ENCODE measurements at regions not wholly inside any gene's neighbourhood (a gene's known extent, or its start where the extent isn't known, plus 50 kb on each side); places are given as distances from the start of the nearest gene placed in this dataset.

GRCh38 chr5:22918511-22918910 is 65.4 kb upstream of the CDH12 start:
- no peak for DNase-seq (ENCODE audit: low spot score in 2 of 2)
- WGBS, 2 donors: 67 to 70% methylated on average over 4 of the region's 4 CpGs
- TF ChIP-seq CTCF (IDR thresholded peaks at IDR 0.05) (no peak), POLR2A (IDR thresholded peaks at IDR 0.05) (no peak)
- intact Hi-C loops (cut with DNase I; ENCODE audit: low total_unique reads): no loop called here
- H3K4me3 ChIP-seq (ENCODE audit: low read depth, poor library complexity, severe bottlenecking): no peak overlapping the region

GRCh38 chr5:22916393-22916792 is 63.2 kb upstream of the CDH12 start:
- no peak overlapping the region for H3K4me3 ChIP-seq (ENCODE audit: low read depth, poor library complexity, severe bottlenecking)
- WGBS, 2 donors: 84 to 87% methylated on average over 1 of the region's 1 CpG
- DNase-seq (ENCODE audit: low spot score in 2 of 2): no peak
- TF ChIP-seq POLR2A (IDR thresholded peaks at IDR 0.05): no peak
- TF ChIP-seq CTCF (IDR thresholded peaks at IDR 0.05): no peak
- intact Hi-C loops (cut with DNase I; ENCODE audit: low total_unique reads): no loop called here

- DNase-seq (ENCODE audit: low spot score in 2 of 2): no peak
- TF ChIP-seq CTCF (IDR thresholded peaks at IDR 0.05) (no peak), POLR2A (IDR thresholded peaks at IDR 0.05) (no peak)
- H3K4me3 ChIP-seq (ENCODE audit: low read depth, poor library complexity, severe bottlenecking): no peak overlapping the region
- intact Hi-C loops (cut with DNase I; ENCODE audit: low total_unique reads): no loop called here
These were observed 57.9 kb upstream of the CDH12 start for GRCh38 chr5:22911019-22911418.

- no peak overlapping the region for H3K4me3 ChIP-seq (ENCODE audit: low read depth, poor library complexity, severe bottlenecking)
- DNase-seq (ENCODE audit: low spot score in 2 of 2): no peak
- 67 to 77% methylated on average over 1 of the region's 1 CpG for WGBS, 2 donors
- intact Hi-C loops (cut with DNase I; ENCODE audit: low total_unique reads): no loop called here
- no peak for TF ChIP-seq POLR2A (IDR thresholded peaks at IDR 0.05)
These were observed 57.4 kb upstream of the CDH12 start for GRCh38 chr5:22910523-22910922.

DNA sequence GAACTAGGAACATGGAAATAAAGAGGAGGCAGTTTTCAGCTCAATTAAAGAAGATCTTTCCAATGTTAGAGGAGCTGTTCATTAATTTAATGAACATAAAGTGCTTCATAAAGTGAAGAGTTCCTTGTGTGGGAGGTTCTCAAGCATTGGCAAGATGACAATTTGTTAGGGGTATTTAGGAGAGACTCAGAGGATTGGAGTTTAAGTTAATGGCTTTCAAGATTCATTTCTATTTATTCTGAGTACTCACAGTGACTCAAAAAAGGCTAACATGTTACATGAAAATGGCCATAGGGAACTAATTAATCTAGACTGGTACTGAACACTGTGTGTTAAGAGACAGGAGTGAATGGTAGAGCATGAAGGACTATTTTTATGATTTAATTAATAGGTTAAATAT is 55.4 kb upstream of the CDH12 start:
- intact Hi-C loops (cut with DNase I; ENCODE audit: low total_unique reads): no loop called here
- H3K4me3 ChIP-seq (ENCODE audit: low read depth, poor library complexity, severe bottlenecking): no peak overlapping the region
- DNase-seq (ENCODE audit: low spot score in 2 of 2): no peak
- TF ChIP-seq CTCF (IDR thresholded peaks at IDR 0.05) (no peak), POLR2A (IDR thresholded peaks at IDR 0.05) (no peak)

DNA sequence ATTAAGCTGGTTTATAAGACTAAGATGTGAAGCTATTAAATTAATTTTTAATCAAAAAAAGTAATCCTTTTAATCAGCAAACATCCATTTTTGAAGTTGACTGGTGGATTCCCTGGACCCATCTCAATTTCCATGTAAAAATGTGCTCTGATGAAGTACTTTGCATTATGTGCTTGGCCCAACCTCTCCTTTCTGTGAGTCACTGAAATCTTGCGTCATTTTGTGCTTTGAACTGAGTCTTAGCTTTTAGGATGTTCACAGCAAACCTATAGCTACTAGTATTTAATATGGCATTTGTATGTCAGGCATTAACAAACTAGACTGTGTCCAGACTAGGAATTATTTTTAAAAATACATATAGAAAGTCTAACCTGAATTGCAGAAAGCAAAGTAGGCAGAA is 55.0 kb upstream of the CDH12 start:
- no peak for DNase-seq (ENCODE audit: low spot score in 2 of 2)
- intact Hi-C loops (cut with DNase I; ENCODE audit: low total_unique reads): no loop called here
- TF ChIP-seq POLR2A (IDR thresholded peaks at IDR 0.05) (no peak), CTCF (IDR thresholded peaks at IDR 0.05) (no peak)
- 54 to 58% methylated on average over 1 of the region's 1 CpG for WGBS, 2 donors
- no peak overlapping the region for H3K4me3 ChIP-seq (ENCODE audit: low read depth, poor library complexity, severe bottlenecking)
